ENCODE measurements at regions not wholly inside any gene's neighbourhood (a gene's known extent, or its start where the extent isn't known, plus 50 kb on each side); places are given as distances from the start of the nearest gene placed in this dataset.
"Not testable (repeated sequence)": the region's sequence is repeated elsewhere in the genome, so short reads cannot be mapped to it uniquely, and the experiment has no call there.

DNA sequence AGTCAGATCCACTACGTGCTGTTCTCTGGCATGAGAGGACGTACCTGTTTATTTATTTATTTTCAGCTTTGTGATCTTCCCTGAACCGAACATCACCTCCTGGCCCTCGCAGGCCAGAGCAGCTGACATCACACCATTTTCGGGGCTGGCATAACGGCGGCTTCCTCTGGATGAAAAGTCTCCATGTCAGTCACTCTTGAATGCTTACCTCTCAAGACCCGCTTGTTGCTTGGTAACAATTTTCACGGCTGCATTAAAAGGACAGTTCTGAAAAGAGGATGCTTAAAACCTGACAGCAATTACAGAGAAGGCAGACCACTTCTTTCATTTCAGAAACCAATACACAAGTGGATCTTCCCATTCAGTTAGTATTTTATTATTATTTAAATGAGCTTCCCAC lies 159.8 kb upstream of the CDH4 start:
- H3K4me3 ChIP-seq (ENCODE audit: control insufficient read depth, low read depth, low read length) = no peak overlapping the region
- TF ChIP-seq, protein P1, sequence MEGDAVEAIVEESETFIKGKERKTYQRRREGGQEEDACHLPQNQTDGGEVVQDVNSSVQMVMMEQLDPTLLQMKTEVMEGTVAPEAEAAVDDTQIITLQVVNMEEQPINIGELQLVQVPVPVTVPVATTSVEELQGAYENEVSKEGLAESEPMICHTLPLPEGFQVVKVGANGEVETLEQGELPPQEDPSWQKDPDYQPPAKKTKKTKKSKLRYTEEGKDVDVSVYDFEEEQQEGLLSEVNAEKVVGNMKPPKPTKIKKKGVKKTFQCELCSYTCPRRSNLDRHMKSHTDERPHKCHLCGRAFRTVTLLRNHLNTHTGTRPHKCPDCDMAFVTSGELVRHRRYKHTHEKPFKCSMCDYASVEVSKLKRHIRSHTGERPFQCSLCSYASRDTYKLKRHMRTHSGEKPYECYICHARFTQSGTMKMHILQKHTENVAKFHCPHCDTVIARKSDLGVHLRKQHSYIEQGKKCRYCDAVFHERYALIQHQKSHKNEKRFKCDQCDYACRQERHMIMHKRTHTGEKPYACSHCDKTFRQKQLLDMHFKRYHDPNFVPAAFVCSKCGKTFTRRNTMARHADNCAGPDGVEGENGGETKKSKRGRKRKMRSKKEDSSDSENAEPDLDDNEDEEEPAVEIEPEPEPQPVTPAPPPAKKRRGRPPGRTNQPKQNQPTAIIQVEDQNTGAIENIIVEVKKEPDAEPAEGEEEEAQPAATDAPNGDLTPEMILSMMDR (IDR thresholded peaks at IDR 0.05; ENCODE audit: control insufficient read depth, insufficient read depth, low read depth, low read length, missing control alignments) = no peak
- no peak for DNase-seq (ENCODE audit: low read depth)

DNA sequence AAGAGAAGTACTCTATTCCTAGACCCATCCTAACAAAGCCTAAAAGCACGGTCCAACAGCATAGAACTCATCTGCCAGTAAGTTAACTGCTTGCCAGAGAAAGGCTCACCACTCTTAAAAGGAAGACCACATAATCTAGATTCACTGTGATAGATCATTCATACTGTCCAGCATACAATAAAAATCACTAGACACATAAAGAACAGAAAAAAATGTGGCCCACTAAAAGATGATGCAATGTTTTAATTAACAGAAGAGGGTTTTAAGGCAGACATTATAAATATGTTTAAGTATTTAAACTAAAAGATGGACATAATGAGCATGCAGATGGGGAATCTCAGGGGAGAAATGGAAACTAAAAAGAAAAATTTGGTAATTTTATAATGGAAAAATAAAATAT lies 157.5 kb upstream of the CDH4 start:
- no peak overlapping the region for H3K4me3 ChIP-seq (ENCODE audit: control insufficient read depth, low read depth, low read length)
- TF ChIP-seq, protein P1 (IDR thresholded peaks at IDR 0.05; ENCODE audit: control insufficient read depth, insufficient read depth, low read depth, low read length, missing control alignments) = no peak
- DNase-seq (ENCODE audit: low read depth) = no peak

DNA sequence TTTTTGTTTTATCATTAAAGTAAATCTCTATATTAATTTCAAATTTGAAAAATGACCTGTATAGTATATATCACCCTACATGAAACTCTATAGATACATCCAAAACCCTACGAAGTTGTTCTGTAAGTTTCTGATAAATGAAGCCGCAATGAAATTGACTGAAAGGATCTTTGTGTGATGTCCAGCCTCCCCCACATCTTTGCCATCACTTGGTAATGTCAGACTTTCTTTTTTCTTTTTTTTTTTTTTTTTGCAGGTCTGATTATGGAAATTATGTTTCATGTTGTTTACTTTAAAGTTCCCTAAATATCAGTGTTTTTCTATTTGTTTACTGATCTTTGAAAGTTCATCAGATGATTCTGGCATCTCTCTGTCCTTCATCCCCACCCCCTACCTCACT lies 155.6 kb upstream of the CDH4 start:
- DNase-seq (ENCODE audit: low read depth) = no peak
- TF ChIP-seq, protein P1 (IDR thresholded peaks at IDR 0.05; ENCODE audit: control insufficient read depth, insufficient read depth, low read depth, low read length, missing control alignments) = no peak
- H3K4me3 ChIP-seq (ENCODE audit: control insufficient read depth, low read depth, low read length) = no peak overlapping the region

DNA sequence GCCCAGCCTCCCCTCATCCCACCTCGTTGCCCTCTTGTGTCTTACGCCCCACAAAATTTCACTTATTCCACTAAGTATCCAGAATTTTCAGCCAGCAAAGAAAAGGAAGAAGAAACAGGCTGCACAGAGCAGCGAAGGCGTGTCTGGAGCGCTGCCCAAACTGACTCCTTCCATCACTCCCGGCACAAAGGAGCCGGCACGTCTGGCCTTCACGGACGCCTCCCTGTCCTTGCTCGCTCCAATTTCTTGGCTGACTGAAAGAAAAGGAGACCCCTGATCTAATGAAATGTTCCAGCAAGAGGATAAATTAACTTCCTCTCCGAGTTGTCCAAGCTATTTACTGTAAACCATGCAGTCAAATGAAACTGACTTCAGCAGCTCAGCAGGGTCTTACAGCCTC lies 152.3 kb upstream of the CDH4 start:
- TF ChIP-seq, protein P1 (IDR thresholded peaks at IDR 0.05; ENCODE audit: control insufficient read depth, insufficient read depth, low read depth, low read length, missing control alignments) = no peak
- no peak overlapping the region for H3K4me3 ChIP-seq (ENCODE audit: control insufficient read depth, low read depth, low read length)
- no peak for DNase-seq (ENCODE audit: low read depth)

DNA sequence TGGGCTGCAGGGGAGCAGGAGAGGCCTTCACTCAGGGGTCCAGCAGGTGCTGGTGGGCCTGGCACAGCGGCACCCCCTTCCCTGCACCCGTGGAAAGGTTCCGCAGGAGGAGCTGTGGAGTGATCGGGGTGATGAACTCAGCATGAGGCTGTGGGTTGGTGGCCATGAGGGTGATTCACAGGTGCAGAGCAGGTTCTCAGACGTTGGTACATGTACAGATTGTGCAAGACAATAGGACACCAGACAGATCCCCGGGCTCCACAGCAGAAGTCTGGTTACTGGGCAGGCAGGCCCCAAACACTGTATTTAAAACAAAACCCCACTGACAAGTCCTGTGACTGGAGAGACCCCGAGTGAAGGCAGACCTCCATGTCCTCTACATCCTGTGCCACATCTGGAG lies 151.6 kb upstream of the CDH4 start:
- DNase-seq (ENCODE audit: low read depth) = no peak
- no peak overlapping the region for H3K4me3 ChIP-seq (ENCODE audit: control insufficient read depth, low read depth, low read length)
- TF ChIP-seq, protein P1 (IDR thresholded peaks at IDR 0.05; ENCODE audit: control insufficient read depth, insufficient read depth, low read depth, low read length, missing control alignments) = no peak

DNA sequence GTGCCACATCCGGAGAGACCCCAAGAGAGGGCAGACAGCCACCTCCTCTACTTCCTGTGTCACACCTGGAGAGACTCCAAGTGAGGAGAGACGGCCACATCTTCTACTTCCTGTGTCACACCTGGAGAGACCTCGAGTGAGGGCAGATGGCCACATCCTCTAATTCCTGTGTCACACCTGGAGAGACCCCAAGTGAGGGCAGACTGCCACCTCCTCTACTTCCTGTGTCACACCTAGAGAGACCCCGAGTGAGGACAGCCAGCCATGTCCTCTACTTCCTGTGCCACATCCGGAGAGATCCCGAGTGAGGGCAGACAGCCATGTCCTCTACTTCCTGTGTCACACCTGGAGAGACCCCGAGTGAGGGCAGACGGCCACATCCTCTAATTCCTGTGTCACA lies 150.7 kb upstream of the CDH4 start:
- not testable (repeated sequence) for H3K4me3 ChIP-seq (ENCODE audit: control insufficient read depth, low read depth, low read length); DNase-seq (ENCODE audit: low read depth)

DNA sequence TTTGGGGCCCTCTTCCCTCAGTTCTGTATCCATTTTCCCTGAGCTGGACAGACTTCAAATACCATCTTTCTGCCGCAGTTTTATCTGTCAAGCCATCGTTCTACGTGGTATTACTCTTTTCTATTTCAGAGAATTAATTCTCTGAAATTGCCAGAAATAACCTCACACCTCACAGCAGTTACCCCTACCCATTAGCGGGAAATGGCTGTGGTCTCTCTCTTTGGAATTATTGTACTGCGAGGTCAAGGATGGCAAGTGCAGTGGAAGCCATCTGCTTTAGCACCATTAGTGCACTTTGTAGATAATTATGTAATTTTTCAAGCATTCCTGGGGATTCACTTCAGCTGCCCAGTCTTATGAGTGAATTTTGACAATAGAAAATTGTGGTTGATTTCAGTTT lies 147.8 kb upstream of the CDH4 start:
- H3K4me3 ChIP-seq (ENCODE audit: control insufficient read depth, low read depth, low read length) = no peak overlapping the region
- TF ChIP-seq, protein P1 (IDR thresholded peaks at IDR 0.05; ENCODE audit: control insufficient read depth, insufficient read depth, low read depth, low read length, missing control alignments) = no peak
- DNase-seq (ENCODE audit: low read depth) = no peak
